ENCODE measurements at regions not wholly inside any gene's neighbourhood (a gene's known extent, or its start where the extent isn't known, plus 50 kb on each side); places are given as distances from the start of the nearest gene placed in this dataset.

DNA sequence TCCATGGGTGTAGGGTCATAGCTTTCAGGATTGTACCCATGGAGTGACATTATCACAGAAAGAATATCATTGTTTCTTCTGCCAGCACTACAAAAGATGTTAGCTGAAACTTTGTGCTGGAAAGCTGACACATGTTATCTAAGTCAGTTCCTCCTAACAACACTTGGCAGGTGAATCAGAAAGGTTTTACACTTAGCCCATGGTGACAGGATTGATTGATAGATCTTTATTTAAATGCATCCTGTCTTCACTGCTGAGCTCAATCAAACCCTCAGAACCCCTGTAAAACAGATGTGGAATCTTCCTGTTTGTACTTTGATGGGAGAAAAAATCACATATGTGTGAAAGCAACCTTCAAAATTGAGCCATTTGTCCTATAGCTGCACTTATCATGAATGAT lies 811.5 kb upstream of the ANO3 start:
- TF ChIP-seq EZH2 (IDR thresholded peaks at IDR 0.05; ENCODE audit: insufficient read depth, poor library complexity, severe bottlenecking) (no peak), EZH2phosphoT487 (IDR thresholded peaks at IDR 0.05; ENCODE audit: insufficient read depth, low read depth) (no peak)

Measured in GM23248 (cell line).